ENCODE measurements at regions not wholly inside any gene's neighbourhood (a gene's known extent, or its start where the extent isn't known, plus 50 kb on each side); places are given as distances from the start of the nearest gene placed in this dataset.
A peak's percentile ranks its signal among the peaks of the same experiment; 100 is the strongest.

DNA sequence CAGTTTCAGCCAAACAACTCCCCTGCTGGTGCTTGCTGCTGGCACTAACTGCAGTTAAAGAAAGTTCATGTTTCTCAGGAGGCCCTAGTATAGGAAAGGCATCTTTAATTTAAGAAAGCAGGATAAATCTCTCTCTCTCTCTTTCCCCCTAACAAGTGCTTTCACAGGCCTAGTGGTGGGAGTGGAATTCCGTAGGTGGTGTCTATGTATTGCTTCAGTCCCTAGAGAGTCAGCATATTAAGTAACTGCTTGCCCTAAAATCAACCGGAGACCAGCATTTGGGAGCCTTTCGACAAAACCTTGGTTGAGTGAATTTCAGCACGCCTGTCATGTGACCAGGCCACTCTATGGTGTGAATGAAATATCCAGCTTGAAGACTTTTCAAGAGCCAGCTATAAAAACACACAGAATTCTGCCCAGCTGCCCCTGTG lies 169.2 kb upstream of the TGFBR2 start:
- peak; percentile 15 for DNase-seq
- no peaks in the 10 kb centered on the region for H3K27me3 Mint-ChIP-seq (ENCODE audit: low read depth, poor library complexity)
- H3K4me3 Mint-ChIP-seq = peak overlapping the region; percentile 43
- no peak for TF ChIP-seq CTCF (IDR thresholded peaks at IDR 0.05)
- peak overlapping the region; percentile 92 for H3K27ac Mint-ChIP-seq
- H3K4me1 Mint-ChIP-seq = peaks cover 32% of the 10 kb centered on the region
- H3K36me3 Mint-ChIP-seq (ENCODE audit: low read depth) = no peaks in the 10 kb centered on the region
- H3K9me3 Mint-ChIP-seq = peaks cover 4% of the 10 kb centered on the region

DNA sequence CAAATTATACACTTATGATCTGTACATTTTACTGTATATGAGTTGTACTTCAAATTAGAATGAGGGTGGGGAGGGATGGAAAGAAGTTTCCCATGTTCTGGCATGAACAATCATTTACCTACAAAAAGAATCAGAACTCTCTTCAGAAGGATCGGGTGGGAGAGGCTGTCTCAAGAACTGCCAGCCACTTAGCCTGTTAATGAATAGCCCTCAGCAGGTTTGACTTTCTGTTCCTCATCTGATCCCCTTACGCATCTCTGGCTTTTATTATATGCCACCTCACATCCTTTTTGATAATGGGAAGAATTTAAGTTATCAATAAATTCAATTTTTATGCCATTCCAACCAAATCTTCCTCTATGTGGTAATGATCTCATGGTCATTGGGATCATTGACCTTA lies 168.3 kb upstream of the TGFBR2 start:
- TF ChIP-seq CTCF (IDR thresholded peaks at IDR 0.05) = no peak
- H3K4me1 Mint-ChIP-seq = peaks cover 32% of the 10 kb centered on the region

GRCh38 chr3:30439451-30440053 lies 166.8 kb upstream of the TGFBR2 start:
- Mint-ChIP-seq H3K9me3 (no peaks in the 10 kb centered on the region), H3K27ac (no peak overlapping the region), H3K4me1 (peaks cover 32% of the 10 kb centered on the region), H3K27me3 (ENCODE audit: low read depth, poor library complexity) (no peaks in the 10 kb centered on the region), H3K36me3 (ENCODE audit: low read depth) (no peaks in the 10 kb centered on the region), H3K4me3 (no peak overlapping the region)
- no peak for TF ChIP-seq CTCF (IDR thresholded peaks at IDR 0.05)
- DNase-seq = no peak

More for the DNA sequence above, 168.3 kb upstream of the TGFBR2 start:
- H3K36me3 Mint-ChIP-seq (ENCODE audit: low read depth) = no peaks in the 10 kb centered on the region
- peak overlapping the region; percentile 74 for H3K27ac Mint-ChIP-seq
- no peaks in the 10 kb centered on the region for H3K27me3 Mint-ChIP-seq (ENCODE audit: low read depth, poor library complexity)
- DNase-seq = no peak
- H3K9me3 Mint-ChIP-seq = no peaks in the 10 kb centered on the region
- H3K4me3 Mint-ChIP-seq = no peak overlapping the region

GRCh38 chr3:30440147-30440604 lies 166.2 kb upstream of the TGFBR2 start:
- Mint-ChIP-seq H3K4me3 (no peak overlapping the region), H3K36me3 (ENCODE audit: low read depth) (no peaks in the 10 kb centered on the region), H3K4me1 (peaks cover 32% of the 10 kb centered on the region), H3K9me3 (no peaks in the 10 kb centered on the region), H3K27ac (no peak overlapping the region), H3K27me3 (ENCODE audit: low read depth, poor library complexity) (no peaks in the 10 kb centered on the region)
- TF ChIP-seq CTCF (IDR thresholded peaks at IDR 0.05) = no peak
- no peak for DNase-seq

GRCh38 chr3:30440880-30441279 lies 165.5 kb upstream of the TGFBR2 start:
- no peak for TF ChIP-seq CTCF (IDR thresholded peaks at IDR 0.05)
- Mint-ChIP-seq H3K36me3 (ENCODE audit: low read depth) (no peaks in the 10 kb centered on the region), H3K9me3 (no peaks in the 10 kb centered on the region), H3K4me3 (no peak overlapping the region), H3K27ac (no peak overlapping the region), H3K4me1 (peaks cover 27% of the 10 kb centered on the region), H3K27me3 (ENCODE audit: low read depth, poor library complexity) (no peaks in the 10 kb centered on the region)
- DNase-seq = no peak
